A549 (cell line): ENCODE measurements at regions not wholly inside any gene's neighbourhood (a gene's known extent, or its start where the extent isn't known, plus 50 kb on each side); places are given as distances from the start of the nearest gene placed in this dataset.

ENCODE experiments used
- ATAC-seq, 2 experiments: fragments of 200-7000 bp in 1 of 2; fragments of >200 bp in 1 of 2; cut with Nextera tagmentation in 1 of 2; cut with Tn5 transposase in 1 of 2; 3 replicates each; pipeline versions ENCODE4 v1.8.0 to v1.9.1; 2018 to 2020; ENCODE audit warnings: mild to moderate bottlenecking in 1 of 2, moderate library complexity in 1 of 2
- CTCF ChIA-PET: fragments of 300-600 bp; sonication (Branson Sonifier 250); formaldehyde crosslinking; extraction: SDS; loops from one replicate; lab custom pipeline; 2021; ENCODE audit warnings: antibody characterized with exemption, inconsistent platforms; lab: Yijun Ruan, JAX
- POLR2A ChIA-PET: fragments of 350-600 bp; formaldehyde crosslinking; extraction: SDS; loops from one replicate; lab custom pipeline; 2021; ENCODE audit warnings: antibody characterized with exemption, inconsistent platforms; lab: Yijun Ruan, JAX
- DNase-seq, 2 experiments: peaks; one replicate each; pipeline versions ENCODE4 v3.0.0 to v3.0.0-alpha.2; 2011 to 2016; ENCODE audit warnings: low read depth in 1 of 2, low spot score in 1 of 2
- FAIRE-seq: peaks from 2 replicates; lab custom pipeline; 2011; peaks lifted over from hg19 to GRCh38; lab: Jason Lieb, UNC
- H3K27ac ChIP-seq, 2 experiments: fragments of >200 bp; sonication (Bioruptor Twin); formaldehyde crosslinking; 3 replicates each; pipeline ENCODE4 v1.5.1; 2016 to 2017
- H3K4me1 ChIP-seq: fragments of >200 bp; sonication (Bioruptor Twin); formaldehyde crosslinking; 3 replicates; pipeline ENCODE4 v1.6.1; 2016
- H3K4me2 ChIP-seq: fragments of >200 bp; sonication (Bioruptor Twin); formaldehyde crosslinking; 3 replicates; pipeline ENCODE4 v1.6.1; 2016
- H3K4me3 ChIP-seq: fragments of >200 bp; sonication (Bioruptor Twin); formaldehyde crosslinking; 3 replicates; pipeline ENCODE4 v1.5.1; 2016
- H3K9me3 ChIP-seq: fragments of >200 bp; sonication (Bioruptor Twin); formaldehyde crosslinking; 3 replicates; pipeline ENCODE4 v1.6.1; 2016
- BHLHE40 ChIP-seq: IDR thresholded peaks from 2 replicates; pipeline ENCODE4 v1.6.1; 2012; ENCODE audit warnings: low read depth, low read length, inconsistent platforms
- CBX2 ChIP-seq: fragments of 200-600 bp; sonication (generic); IDR thresholded peaks from 2 replicates; pipeline ENCODE4 v1.6.1; 2016; ENCODE audit warnings: low read depth, mild to moderate bottlenecking, borderline replicate concordance
- CBX8 ChIP-seq: fragments of 200-600 bp; sonication (generic); IDR thresholded peaks from 2 replicates; pipeline ENCODE4 v1.6.1; 2016
- CHD2 ChIP-seq: fragments of 150-350 bp; IDR thresholded peaks from 2 replicates; pipeline ENCODE4 v1.6.1; 2014; ENCODE audit warnings: low read length; ENCODE audit not compliant: partially characterized antibody
- ESRRA ChIP-seq: fragments of 150-350 bp; IDR thresholded peaks from 2 replicates; pipeline ENCODE4 v1.6.1; 2014; ENCODE audit warnings: mild to moderate bottlenecking, low read length, borderline replicate concordance
- FOSB ChIP-seq: fragments of 250-450 bp; sonication (Bioruptor Pico); IDR thresholded peaks from 2 replicates; pipeline ENCODE4 v1.5.0; 2020; ENCODE audit warnings: mild to moderate bottlenecking, moderate library complexity
- FOSL2 ChIP-seq, 2 experiments: fragments of 450-650 bp in 1 of 2; fragments of >200 bp in 1 of 2; sonication (Bioruptor Twin) in 1 of 2; formaldehyde crosslinking; IDR thresholded peaks; 2 replicates each; pipeline versions ENCODE4 v1.5.0 to v1.6.1; 2016 to 2020; ENCODE audit warnings: mild to moderate bottlenecking in 1 of 2, moderate library complexity in 1 of 2
- FOXS1 ChIP-seq: fragments of 250-450 bp; sonication (Bioruptor Pico); IDR thresholded peaks from 2 replicates; pipeline ENCODE4 v1.5.0; 2020; ENCODE audit warnings: mild to moderate bottlenecking, moderate library complexity
- GATA3 ChIP-seq: IDR thresholded peaks from 2 replicates; pipeline ENCODE4 v1.6.1; 2012; ENCODE audit warnings: borderline replicate concordance
- HDAC2 ChIP-seq: fragments of 200-600 bp; sonication (generic); IDR thresholded peaks from 2 replicates; pipeline ENCODE4 v1.6.1; 2016
- HEYL ChIP-seq: fragments of 250-450 bp; sonication (Bioruptor Pico); IDR thresholded peaks from 2 replicates; pipeline ENCODE4 v1.8.0; 2021; ENCODE audit warnings: mild to moderate bottlenecking, moderate library complexity
- HOXA7 ChIP-seq: fragments of 250-450 bp; sonication (Bioruptor Pico); IDR thresholded peaks from 2 replicates; pipeline ENCODE4 v1.5.0; 2020; ENCODE audit warnings: mild to moderate bottlenecking, moderate library complexity
- HOXB5 ChIP-seq: fragments of 250-450 bp; sonication (Bioruptor Pico); IDR thresholded peaks from 2 replicates; pipeline ENCODE4 v1.5.0; 2020; ENCODE audit warnings: mild to moderate bottlenecking, moderate library complexity
- JUNB ChIP-seq: fragments of >200 bp; sonication (Bioruptor Twin); formaldehyde crosslinking; IDR thresholded peaks from 2 replicates; pipeline ENCODE4 v1.6.1; 2016
- KDM1A ChIP-seq: fragments of 200-600 bp; sonication (generic); IDR thresholded peaks from 2 replicates; pipeline ENCODE4 v1.6.1; 2016; ENCODE audit warnings: low read depth, mild to moderate bottlenecking
- KDM5A ChIP-seq: fragments of 200-600 bp; sonication (generic); IDR thresholded peaks from 2 replicates; pipeline ENCODE4 v1.6.1; 2016; ENCODE audit warnings: antibody characterized with exemption, mild to moderate bottlenecking
- MAZ ChIP-seq: fragments of 150-350 bp; IDR thresholded peaks from 2 replicates; pipeline ENCODE4 v1.6.1; 2014; ENCODE audit warnings: antibody characterized with exemption, low read depth, low read length, borderline replicate concordance
- MYC ChIP-seq: IDR thresholded peaks from 2 replicates; pipeline ENCODE4 v1.6.1; 2012; ENCODE audit warnings: mild to moderate bottlenecking, inconsistent platforms, low read length, improper control_type of control experiment, borderline replicate concordance
- RAD21 ChIP-seq, 2 experiments: fragments of >200 bp in 1 of 2; sonication (Bioruptor Twin) in 1 of 2; formaldehyde crosslinking in 1 of 2; IDR thresholded peaks in 1 of 2; conservative IDR thresholded peaks in 1 of 2; 2 replicates in 1 of 2; 3 replicates in 1 of 2; pipeline ENCODE4 v1.6.1; 2012 to 2018; ENCODE audit warnings: inconsistent platforms in 1 of 2
- RARB ChIP-seq: fragments of 250-450 bp; sonication (Bioruptor Pico); IDR thresholded peaks from 2 replicates; pipeline ENCODE4 v1.8.0; 2021; ENCODE audit warnings: mild to moderate bottlenecking, moderate library complexity
- SREBF2 ChIP-seq: fragments of 450-650 bp; IDR thresholded peaks from 2 replicates; pipeline ENCODE4 v1.6.1; 2014; ENCODE audit warnings: mild to moderate bottlenecking, moderate library complexity
- ZC3H11A ChIP-seq: fragments of 450-650 bp; IDR thresholded peaks from 2 replicates; pipeline ENCODE4 v1.6.1; 2014; ENCODE audit warnings: antibody characterized with exemption, mild to moderate bottlenecking
- ZFP36 ChIP-seq: fragments of 450-650 bp; IDR thresholded peaks from 2 replicates; pipeline ENCODE4 v1.6.1; 2014; ENCODE audit warnings: borderline replicate concordance; ENCODE audit not compliant: partially characterized antibody
- WGBS: methylation state at CpG from one replicate; pipeline ENCODE4 v1.1.6; 2017; ENCODE audit errors: missing lambda C conversion rate; 5-methylcytosine and 5-hydroxymethylcytosine counted together
- TF ChIP-seq, protein P1 (sequence below): IDR thresholded peaks from 2 replicates; pipeline ENCODE4 v1.6.1; 2012
- TF ChIP-seq, protein P2 (sequence below): fragments of 250-450 bp; sonication (Bioruptor Pico); IDR thresholded peaks from 2 replicates; pipeline ENCODE4 v1.5.0; 2021; ENCODE audit warnings: mild to moderate bottlenecking, moderate library complexity, borderline replicate concordance
- TF ChIP-seq, protein P3 (sequence below): fragments of >200 bp; sonication (Bioruptor Twin); formaldehyde crosslinking; IDR thresholded peaks from 3 replicates; pipeline ENCODE4 v1.5.1; 2016
- TF ChIP-seq, protein P4 (sequence below): fragments of >200 bp; sonication (Bioruptor Twin); formaldehyde crosslinking; IDR thresholded peaks from 3 replicates; pipeline ENCODE4 v1.6.1; 2016
- TF ChIP-seq, protein P5 (sequence below): fragments of 450-650 bp; IDR thresholded peaks from 2 replicates; pipeline ENCODE4 v1.6.1; 2014; ENCODE audit warnings: antibody characterized with exemption
- TF ChIP-seq, protein P6 (sequence below): IDR thresholded peaks from 2 replicates; pipeline ENCODE4 v1.6.1; 2012

DNA sequence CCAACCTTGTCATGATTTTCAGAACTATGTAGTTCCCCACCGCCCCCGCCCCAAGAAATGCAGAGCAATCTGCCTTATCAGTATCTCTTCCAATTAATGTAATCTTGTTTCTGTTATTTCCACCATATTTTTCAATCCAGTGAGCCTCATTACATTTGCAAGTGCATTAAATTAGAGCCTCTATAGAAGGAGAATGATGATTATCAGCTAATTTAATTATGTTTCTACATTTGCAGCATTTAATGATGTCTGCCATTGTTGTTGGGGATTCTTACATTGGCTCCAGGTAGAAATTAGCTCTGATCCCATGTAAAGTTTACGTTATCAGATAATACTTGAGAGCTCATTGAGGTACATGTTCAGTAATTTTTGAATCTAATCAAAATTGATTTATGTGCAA lies 707.0 kb upstream of the RBFOX1 start:
- no peaks in the 10 kb centered on the region for H3K4me1 ChIP-seq
- WGBS: 22% methylated on average over 3 of the region's 3 CpGs
- DNase-seq: no peak
- no peak for ATAC-seq
- H3K4me3 ChIP-seq: no peak overlapping the region
- H3K9me3 ChIP-seq: no peaks in the 10 kb centered on the region
- ChIA-PET POLR2A (no interaction called here), CTCF (interaction anchor here (0.6 to 1.9 kb wide), 3 partner anchors 17 to 1136 kb away, joined by 4 read pairs; no protein-coding TSS in a partner anchor)
- no peak overlapping the region for H3K27ac ChIP-seq
- FAIRE-seq: no peak
- TF ChIP-seq ESRRA (no peak), GATA3 (no peak), HOXA7 (CRISPR knock-in tag) (no peak), CBX2 (no peak), FOSL2 (IDR thresholded peaks at IDR 0.05) (no peak), FOSL2 (CRISPR knock-in tag; IDR thresholded peaks at IDR 0.05) (no peak), KDM5A (no peak), HDAC2 (no peak), JUNB (no peak), BHLHE40 (no peak)
- TF ChIP-seq, protein P1, sequence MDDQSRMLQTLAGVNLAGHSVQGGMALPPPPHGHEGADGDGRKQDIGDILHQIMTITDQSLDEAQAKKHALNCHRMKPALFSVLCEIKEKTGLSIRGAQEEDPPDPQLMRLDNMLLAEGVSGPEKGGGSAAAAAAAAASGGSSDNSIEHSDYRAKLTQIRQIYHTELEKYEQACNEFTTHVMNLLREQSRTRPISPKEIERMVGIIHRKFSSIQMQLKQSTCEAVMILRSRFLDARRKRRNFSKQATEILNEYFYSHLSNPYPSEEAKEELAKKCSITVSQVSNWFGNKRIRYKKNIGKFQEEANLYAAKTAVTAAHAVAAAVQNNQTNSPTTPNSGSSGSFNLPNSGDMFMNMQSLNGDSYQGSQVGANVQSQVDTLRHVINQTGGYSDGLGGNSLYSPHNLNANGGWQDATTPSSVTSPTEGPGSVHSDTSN: no peak
- TF ChIP-seq, protein P2, sequence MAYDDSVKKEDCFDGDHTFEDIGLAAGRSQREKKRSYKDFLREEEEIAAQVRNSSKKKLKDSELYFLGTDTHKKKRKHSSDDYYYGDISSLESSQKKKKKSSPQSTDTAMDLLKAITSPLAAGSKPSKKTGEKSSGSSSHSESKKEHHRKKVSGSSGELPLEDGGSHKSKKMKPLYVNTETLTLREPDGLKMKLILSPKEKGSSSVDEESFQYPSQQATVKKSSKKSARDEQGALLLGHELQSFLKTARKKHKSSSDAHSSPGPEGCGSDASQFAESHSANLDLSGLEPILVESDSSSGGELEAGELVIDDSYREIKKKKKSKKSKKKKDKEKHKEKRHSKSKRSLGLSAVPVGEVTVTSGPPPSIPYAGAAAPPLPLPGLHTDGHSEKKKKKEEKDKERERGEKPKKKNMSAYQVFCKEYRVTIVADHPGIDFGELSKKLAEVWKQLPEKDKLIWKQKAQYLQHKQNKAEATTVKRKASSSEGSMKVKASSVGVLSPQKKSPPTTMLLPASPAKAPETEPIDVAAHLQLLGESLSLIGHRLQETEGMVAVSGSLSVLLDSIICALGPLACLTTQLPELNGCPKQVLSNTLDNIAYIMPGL (CRISPR knock-in tag): no peak
- H3K4me2 ChIP-seq: no peak overlapping the region

DNA sequence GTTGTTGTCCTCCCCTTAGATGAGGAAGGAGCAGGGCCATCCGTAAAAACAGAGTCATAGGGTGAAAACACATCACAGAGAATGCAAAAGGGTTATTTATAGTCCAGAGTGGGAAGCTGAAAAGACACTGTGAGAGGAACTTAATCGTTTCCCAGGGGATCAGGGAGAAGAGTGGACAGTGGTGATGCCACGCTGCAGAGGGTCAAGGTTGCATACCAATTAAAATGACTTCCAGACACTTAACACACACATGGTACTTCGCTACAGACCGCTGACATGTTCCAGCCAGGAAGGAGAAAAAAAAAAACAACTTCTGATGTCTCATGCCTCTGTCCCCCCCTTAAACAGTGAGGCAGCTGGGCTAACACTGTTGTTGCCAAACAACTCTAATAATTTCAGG lies 713.8 kb upstream of the RBFOX1 start:
- no peak for FAIRE-seq
- no peak for ATAC-seq

DNA sequence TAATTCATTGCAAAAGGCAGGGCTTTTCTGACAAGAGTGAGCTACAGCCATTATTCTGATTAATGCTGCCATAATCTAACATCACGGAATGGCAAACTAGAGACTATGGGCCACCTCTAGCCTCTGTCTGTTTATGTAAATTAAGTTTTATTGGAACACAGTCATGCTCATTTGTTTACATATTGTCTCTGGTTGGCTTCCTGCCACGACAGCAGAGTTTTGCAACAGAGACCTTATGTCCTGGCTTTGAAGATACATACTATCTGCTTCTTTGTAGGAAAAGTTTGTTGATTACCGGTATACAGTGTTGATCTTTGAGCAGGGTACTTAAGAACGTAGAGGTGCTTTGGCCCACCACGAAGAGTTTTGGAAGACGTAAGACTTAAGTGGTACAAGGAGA lies 715.9 kb upstream of the RBFOX1 start:
- POLR2A ChIA-PET: no interaction called here
- H3K4me1 ChIP-seq: no peaks in the 10 kb centered on the region
- WGBS: 9% methylated on average over 6 of the region's 6 CpGs
- H3K9me3 ChIP-seq: no peaks in the 10 kb centered on the region
- no peak overlapping the region for H3K4me3 ChIP-seq
- CTCF ChIA-PET: no interaction called here
- no peak overlapping the region for H3K4me2 ChIP-seq
- no peak overlapping the region for H3K27ac ChIP-seq
- no peak for ATAC-seq
- no peak for FAIRE-seq
- DNase-seq: no peak
- TF ChIP-seq ZFP36: no peak
- no peak for TF ChIP-seq RARB (CRISPR knock-in tag)
- TF ChIP-seq MYC: no peak
- no peak for TF ChIP-seq ZC3H11A
- TF ChIP-seq RAD21 (conservative IDR thresholded peaks at IDR 0.05 in 1 of 2, IDR thresholded peaks at IDR 0.05 in 1 of 2): no peak
- no peak for TF ChIP-seq MAZ
- TF ChIP-seq JUNB: no peak
- TF ChIP-seq SREBF2: no peak
- TF ChIP-seq HOXB5 (CRISPR knock-in tag): no peak
- TF ChIP-seq CHD2: no peak
- TF ChIP-seq CBX8: no peak
- TF ChIP-seq FOSB (CRISPR knock-in tag): no peak
- TF ChIP-seq, protein P3, sequence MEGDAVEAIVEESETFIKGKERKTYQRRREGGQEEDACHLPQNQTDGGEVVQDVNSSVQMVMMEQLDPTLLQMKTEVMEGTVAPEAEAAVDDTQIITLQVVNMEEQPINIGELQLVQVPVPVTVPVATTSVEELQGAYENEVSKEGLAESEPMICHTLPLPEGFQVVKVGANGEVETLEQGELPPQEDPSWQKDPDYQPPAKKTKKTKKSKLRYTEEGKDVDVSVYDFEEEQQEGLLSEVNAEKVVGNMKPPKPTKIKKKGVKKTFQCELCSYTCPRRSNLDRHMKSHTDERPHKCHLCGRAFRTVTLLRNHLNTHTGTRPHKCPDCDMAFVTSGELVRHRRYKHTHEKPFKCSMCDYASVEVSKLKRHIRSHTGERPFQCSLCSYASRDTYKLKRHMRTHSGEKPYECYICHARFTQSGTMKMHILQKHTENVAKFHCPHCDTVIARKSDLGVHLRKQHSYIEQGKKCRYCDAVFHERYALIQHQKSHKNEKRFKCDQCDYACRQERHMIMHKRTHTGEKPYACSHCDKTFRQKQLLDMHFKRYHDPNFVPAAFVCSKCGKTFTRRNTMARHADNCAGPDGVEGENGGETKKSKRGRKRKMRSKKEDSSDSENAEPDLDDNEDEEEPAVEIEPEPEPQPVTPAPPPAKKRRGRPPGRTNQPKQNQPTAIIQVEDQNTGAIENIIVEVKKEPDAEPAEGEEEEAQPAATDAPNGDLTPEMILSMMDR: no peak
- TF ChIP-seq FOXS1 (CRISPR knock-in tag): no peak
- no peak for TF ChIP-seq BHLHE40
- TF ChIP-seq, protein P4, sequence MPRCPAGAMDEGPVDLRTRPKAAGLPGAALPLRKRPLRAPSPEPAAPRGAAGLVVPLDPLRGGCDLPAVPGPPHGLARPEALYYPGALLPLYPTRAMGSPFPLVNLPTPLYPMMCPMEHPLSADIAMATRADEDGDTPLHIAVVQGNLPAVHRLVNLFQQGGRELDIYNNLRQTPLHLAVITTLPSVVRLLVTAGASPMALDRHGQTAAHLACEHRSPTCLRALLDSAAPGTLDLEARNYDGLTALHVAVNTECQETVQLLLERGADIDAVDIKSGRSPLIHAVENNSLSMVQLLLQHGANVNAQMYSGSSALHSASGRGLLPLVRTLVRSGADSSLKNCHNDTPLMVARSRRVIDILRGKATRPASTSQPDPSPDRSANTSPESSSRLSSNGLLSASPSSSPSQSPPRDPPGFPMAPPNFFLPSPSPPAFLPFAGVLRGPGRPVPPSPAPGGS: no peak
- TF ChIP-seq KDM1A: no peak
- TF ChIP-seq, protein P5, sequence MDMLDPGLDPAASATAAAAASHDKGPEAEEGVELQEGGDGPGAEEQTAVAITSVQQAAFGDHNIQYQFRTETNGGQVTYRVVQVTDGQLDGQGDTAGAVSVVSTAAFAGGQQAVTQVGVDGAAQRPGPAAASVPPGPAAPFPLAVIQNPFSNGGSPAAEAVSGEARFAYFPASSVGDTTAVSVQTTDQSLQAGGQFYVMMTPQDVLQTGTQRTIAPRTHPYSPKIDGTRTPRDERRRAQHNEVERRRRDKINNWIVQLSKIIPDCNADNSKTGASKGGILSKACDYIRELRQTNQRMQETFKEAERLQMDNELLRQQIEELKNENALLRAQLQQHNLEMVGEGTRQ: no peak

More for the DNA sequence above, 713.8 kb upstream of the RBFOX1 start:
- ChIA-PET CTCF (interaction anchor here (0.6 kb wide), 2 partner anchors 436 to 1051 kb away, joined by 3 read pairs; no protein-coding TSS in a partner anchor), POLR2A (no interaction called here)
- H3K4me3 ChIP-seq: no peak overlapping the region
- TF ChIP-seq GATA3 (no peak), HEYL (CRISPR knock-in tag) (no peak), ESRRA (no peak), MAZ (no peak), SREBF2 (no peak)
- TF ChIP-seq, protein P6, sequence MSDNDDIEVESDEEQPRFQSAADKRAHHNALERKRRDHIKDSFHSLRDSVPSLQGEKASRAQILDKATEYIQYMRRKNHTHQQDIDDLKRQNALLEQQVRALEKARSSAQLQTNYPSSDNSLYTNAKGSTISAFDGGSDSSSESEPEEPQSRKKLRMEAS: no peak
- H3K4me2 ChIP-seq: no peak overlapping the region
- H3K27ac ChIP-seq: no peak overlapping the region
- DNase-seq: no peak
- WGBS: 0% methylated on average over 5 of the region's 5 CpGs
- H3K9me3 ChIP-seq: no peaks in the 10 kb centered on the region
- no peaks in the 10 kb centered on the region for H3K4me1 ChIP-seq
